GM10266 (cell line): ENCODE measurements at regions not wholly inside any gene's neighbourhood (a gene's known extent, or its start where the extent isn't known, plus 50 kb on each side); places are given as distances from the start of the nearest gene placed in this dataset.

Source experiments
- DNase-seq: peaks from one replicate; pipeline ENCODE4 v3.0.0; 2012; ENCODE audit errors: extremely low spot score
- TF ChIP-seq, protein P1 (sequence below): IDR thresholded peaks from 2 replicates; pipeline ENCODE4 v1.5.1; 2012; ENCODE audit warnings: mild to moderate bottlenecking, low read depth; ENCODE audit not compliant: control insufficient read depth, insufficient read depth; ENCODE audit errors: missing control alignments

DNA sequence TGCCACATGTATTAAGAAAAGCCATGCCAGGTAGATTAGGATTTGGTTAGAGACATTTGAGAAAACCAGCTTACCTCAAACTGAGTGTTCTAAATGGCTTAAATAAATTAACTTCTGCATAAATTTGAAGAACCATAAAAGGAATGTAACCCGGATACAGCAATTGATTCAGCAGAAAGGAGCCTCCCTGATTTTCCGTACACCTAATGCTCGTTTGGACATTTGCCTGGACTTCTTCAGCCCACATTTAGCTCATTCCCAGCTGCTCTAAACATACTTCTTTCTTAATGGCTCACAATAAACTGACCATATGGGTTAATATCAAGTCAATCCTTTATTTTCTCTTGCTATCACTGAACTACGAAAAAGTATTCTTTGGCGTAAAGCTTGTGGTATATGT, 392.4 kb downstream of the ZNF516 start:
- DNase-seq = no peak
- TF ChIP-seq, protein P1, sequence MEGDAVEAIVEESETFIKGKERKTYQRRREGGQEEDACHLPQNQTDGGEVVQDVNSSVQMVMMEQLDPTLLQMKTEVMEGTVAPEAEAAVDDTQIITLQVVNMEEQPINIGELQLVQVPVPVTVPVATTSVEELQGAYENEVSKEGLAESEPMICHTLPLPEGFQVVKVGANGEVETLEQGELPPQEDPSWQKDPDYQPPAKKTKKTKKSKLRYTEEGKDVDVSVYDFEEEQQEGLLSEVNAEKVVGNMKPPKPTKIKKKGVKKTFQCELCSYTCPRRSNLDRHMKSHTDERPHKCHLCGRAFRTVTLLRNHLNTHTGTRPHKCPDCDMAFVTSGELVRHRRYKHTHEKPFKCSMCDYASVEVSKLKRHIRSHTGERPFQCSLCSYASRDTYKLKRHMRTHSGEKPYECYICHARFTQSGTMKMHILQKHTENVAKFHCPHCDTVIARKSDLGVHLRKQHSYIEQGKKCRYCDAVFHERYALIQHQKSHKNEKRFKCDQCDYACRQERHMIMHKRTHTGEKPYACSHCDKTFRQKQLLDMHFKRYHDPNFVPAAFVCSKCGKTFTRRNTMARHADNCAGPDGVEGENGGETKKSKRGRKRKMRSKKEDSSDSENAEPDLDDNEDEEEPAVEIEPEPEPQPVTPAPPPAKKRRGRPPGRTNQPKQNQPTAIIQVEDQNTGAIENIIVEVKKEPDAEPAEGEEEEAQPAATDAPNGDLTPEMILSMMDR = no peak

- no peak for DNase-seq
- TF ChIP-seq, protein P1 = no peak
Observed at GRCh38 chr18:76102156-76102555, 392.9 kb downstream of the ZNF516 start.

GRCh38 chr18:76099931-76100457, 395.0 kb downstream of the ZNF516 start:
- TF ChIP-seq, protein P1 = no peak
- no peak for DNase-seq

DNA sequence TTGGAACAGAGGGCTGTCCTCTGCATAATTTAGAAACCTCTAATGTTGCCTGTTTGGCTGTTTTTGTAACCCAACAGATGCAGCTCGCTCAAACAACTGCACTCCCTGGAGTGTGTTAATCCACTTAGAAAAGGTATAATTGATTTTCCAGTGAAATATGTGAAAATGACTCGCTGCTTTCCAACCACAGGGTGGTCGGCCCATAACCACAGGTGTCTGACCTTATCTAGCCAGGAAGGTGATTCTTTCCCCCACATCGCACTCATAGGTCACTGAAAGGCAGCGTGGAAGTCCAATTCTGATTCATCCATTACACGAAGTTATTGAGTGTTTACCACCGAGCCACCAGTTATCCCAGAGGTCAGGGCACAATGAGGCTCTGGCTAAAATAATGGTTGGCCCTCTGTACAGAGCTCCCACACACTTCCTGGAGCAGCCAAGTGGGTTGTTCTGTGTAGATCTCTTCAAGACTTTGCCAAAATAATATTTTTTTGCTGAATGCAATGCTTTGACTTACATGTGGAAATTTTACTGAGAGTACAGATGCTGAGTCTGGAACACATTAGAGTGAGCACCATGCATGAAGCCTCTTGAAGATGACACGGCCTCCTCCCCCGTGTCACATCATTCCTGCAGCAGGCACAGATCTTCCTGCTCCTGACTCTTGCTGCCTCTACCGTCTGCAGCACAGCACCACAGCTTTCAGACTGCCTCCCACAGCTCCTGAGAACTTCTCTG, 396.2 kb downstream of the ZNF516 start:
- DNase-seq = no peak
- TF ChIP-seq, protein P1 = no peak

DNA sequence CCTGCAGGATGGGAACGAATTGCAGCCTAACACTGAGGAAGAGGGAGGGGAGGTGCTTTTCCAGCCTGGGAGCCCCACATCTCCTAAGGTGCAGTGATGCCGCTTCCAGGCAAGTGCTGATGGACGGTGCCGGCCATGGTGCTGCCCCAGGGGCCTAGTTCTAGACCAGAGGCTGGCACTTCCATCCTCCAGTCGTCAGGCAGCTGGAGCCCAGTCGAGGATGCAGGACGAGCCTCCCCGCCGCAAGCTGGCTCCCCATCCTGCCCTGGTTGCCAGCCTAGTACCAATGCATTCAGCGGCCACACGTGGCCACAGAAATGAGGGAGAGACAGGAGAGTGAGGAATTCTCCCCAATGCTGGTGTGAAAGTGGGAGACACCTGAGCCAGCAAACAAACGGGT, 413.5 kb downstream of the ZNF516 start:
- TF ChIP-seq, protein P1 = no peak
- no peak for DNase-seq

- TF ChIP-seq, protein P1 = no peak
- DNase-seq = no peak
Observed at GRCh38 chr18:76080430-76080829, 414.6 kb downstream of the ZNF516 start.

DNA sequence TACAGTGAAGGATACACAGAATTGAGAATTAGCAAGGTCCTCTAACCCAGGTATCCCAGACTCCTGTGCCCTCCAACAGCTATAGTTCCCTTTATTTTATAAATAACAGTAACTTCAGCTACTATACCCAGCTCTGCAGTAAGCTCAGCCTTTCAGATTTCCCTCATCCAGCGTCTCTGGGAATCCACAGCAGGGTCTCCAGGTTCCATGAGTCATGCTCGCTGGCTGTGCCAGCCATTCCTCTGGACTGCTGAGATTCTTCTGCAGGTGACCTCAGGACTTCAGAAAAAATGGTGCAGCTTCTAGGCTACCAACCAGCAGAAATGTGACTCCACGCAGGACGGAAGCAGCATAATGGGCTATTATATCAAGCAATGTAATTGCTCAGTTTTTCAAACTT, 419.3 kb downstream of the ZNF516 start:
- no peak for DNase-seq
- TF ChIP-seq, protein P1 = no peak
